ENCODE measurements at regions not wholly inside any gene's neighbourhood (a gene's known extent, or its start where the extent isn't known, plus 50 kb on each side); places are given as distances from the start of the nearest gene placed in this dataset.

GRCh38 chr6:131391116-131391515 lies 181.9 kb upstream of the ARG1 start:
- dilution Hi-C loops (cut with MboI; ENCODE audit: extremely low pct_ligation_motif_present, low sequenced_read_pairs), result no loop called here
- Histone ChIP-seq H3K27ac (ENCODE audit: control insufficient read depth, insufficient read depth, low read length) (no peak overlapping the region), H3K27me3 (ENCODE audit: control insufficient read depth, extremely low read depth, insufficient read depth, low read length) (no peaks in the 10 kb centered on the region), H4K20me1 (ENCODE audit: control insufficient read depth, extremely low read depth, insufficient read depth, low read length) (no peaks in the 10 kb centered on the region), H2AFZ (ENCODE audit: control insufficient read depth, low read length) (no peak overlapping the region), H3K4me2 (ENCODE audit: control insufficient read depth, extremely low read depth, insufficient read depth, low read depth, low read length) (no peak overlapping the region), H3K9ac (ENCODE audit: control insufficient read depth, extremely low read depth, insufficient read depth, low read length) (no peak overlapping the region), H3K79me2 (ENCODE audit: control insufficient read depth, insufficient read depth, low read length) (no peaks in the 10 kb centered on the region), H3K9me1 (ENCODE audit: control insufficient read depth, extremely low read depth, insufficient read depth, low read length) (no peaks in the 10 kb centered on the region), H3K9me3 (ENCODE audit: control insufficient read depth, low read depth, low read length) (no peaks in the 10 kb centered on the region), H3K36me3 (ENCODE audit: control insufficient read depth in 2 of 2, extremely low read depth in 1 of 2, insufficient read depth in 2 of 2, low read length in 2 of 2) (no peaks in the 10 kb centered on the region), H3K4me3 (ENCODE audit: control insufficient read depth in 2 of 3, extremely low read depth in 1 of 3, insufficient read depth in 2 of 3, low read depth in 1 of 3, low read length in 3 of 3) (no peak overlapping the region), H3K4me1 (ENCODE audit: control insufficient read depth, extremely low read depth, insufficient read depth, low read length) (no peaks in the 10 kb centered on the region)
- DNase-seq (ENCODE audit: low read depth, low spot score), result no peak
- no peak for FAIRE-seq
- TF ChIP-seq CTCF (optimal IDR thresholded peaks at IDR 0.05 in 1 of 3, IDR thresholded peaks at IDR 0.05 in 1 of 3, conservative IDR thresholded peaks at IDR 0.05 in 1 of 3; ENCODE audit: extremely low read depth in 1 of 3, insufficient read depth in 2 of 3, low read length in 3 of 3) (no peak), EZH2 (IDR thresholded peaks at IDR 0.05; ENCODE audit: low read length) (no peak)

- Histone ChIP-seq H2AFZ (ENCODE audit: control insufficient read depth, low read length) (no peak overlapping the region), H3K9me1 (ENCODE audit: control insufficient read depth, extremely low read depth, insufficient read depth, low read length) (no peaks in the 10 kb centered on the region), H3K27me3 (ENCODE audit: control insufficient read depth, extremely low read depth, insufficient read depth, low read length) (no peaks in the 10 kb centered on the region), H3K36me3 (ENCODE audit: control insufficient read depth in 2 of 2, extremely low read depth in 1 of 2, insufficient read depth in 2 of 2, low read length in 2 of 2) (no peaks in the 10 kb centered on the region), H3K27ac (ENCODE audit: control insufficient read depth, insufficient read depth, low read length) (no peak overlapping the region), H3K9ac (ENCODE audit: control insufficient read depth, extremely low read depth, insufficient read depth, low read length) (no peak overlapping the region), H3K4me3 (ENCODE audit: control insufficient read depth in 2 of 3, extremely low read depth in 1 of 3, insufficient read depth in 2 of 3, low read depth in 1 of 3, low read length in 3 of 3) (no peak overlapping the region), H3K4me2 (ENCODE audit: control insufficient read depth, extremely low read depth, insufficient read depth, low read depth, low read length) (no peak overlapping the region), H3K9me3 (ENCODE audit: control insufficient read depth, low read depth, low read length) (no peaks in the 10 kb centered on the region), H4K20me1 (ENCODE audit: control insufficient read depth, extremely low read depth, insufficient read depth, low read length) (no peaks in the 10 kb centered on the region), H3K79me2 (ENCODE audit: control insufficient read depth, insufficient read depth, low read length) (no peaks in the 10 kb centered on the region), H3K4me1 (ENCODE audit: control insufficient read depth, extremely low read depth, insufficient read depth, low read length) (no peaks in the 10 kb centered on the region)
- FAIRE-seq (no peak), DNase-seq (ENCODE audit: low read depth, low spot score) (no peak)
- TF ChIP-seq CTCF (optimal IDR thresholded peaks at IDR 0.05 in 1 of 3, IDR thresholded peaks at IDR 0.05 in 1 of 3, conservative IDR thresholded peaks at IDR 0.05 in 1 of 3; ENCODE audit: extremely low read depth in 1 of 3, insufficient read depth in 2 of 3, low read length in 3 of 3) (no peak), EZH2 (IDR thresholded peaks at IDR 0.05; ENCODE audit: low read length) (no peak)
- dilution Hi-C loops (cut with MboI; ENCODE audit: extremely low pct_ligation_motif_present, low sequenced_read_pairs), result no loop called here
Observed at GRCh38 chr6:131393433-131393832, 179.6 kb upstream of the ARG1 start.
